ENCODE measurements at regions not wholly inside any gene's neighbourhood (a gene's known extent, or its start where the extent isn't known, plus 50 kb on each side); places are given as distances from the start of the nearest gene placed in this dataset.

DNA sequence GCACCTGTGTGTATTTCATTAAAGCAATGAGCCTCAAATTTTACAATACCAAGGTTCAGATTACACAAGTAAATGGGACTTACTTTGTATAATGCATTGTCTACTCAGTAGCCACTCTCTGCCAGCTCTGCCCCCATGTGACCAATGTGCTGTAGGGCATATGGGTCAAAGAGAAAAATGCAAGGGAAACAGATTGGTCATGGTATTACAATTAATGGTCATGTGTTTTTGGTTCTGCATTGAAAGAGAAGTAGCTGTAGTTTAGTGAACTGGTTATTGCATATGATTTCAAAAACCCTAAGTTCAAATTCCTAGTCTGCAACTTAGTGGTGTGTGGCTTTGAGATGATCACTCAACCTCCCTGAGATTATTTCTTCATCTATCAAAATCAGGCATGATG lies 545.4 kb downstream of the SUCLA2 start:
- Histone ChIP-seq H3K9ac (ENCODE audit: low read length in 2 of 2) (no peak overlapping the region), H3K36me3 (ENCODE audit: control insufficient read depth in 2 of 2, insufficient read depth in 2 of 2, low read length in 2 of 2) (no peaks in the 10 kb centered on the region), H3K27me3 (ENCODE audit: control insufficient read depth in 1 of 2, insufficient read depth in 2 of 2, low read length in 2 of 2) (no peaks in the 10 kb centered on the region), H3K9me3 (ENCODE audit: control insufficient read depth in 2 of 2, low read length in 2 of 2) (no peaks in the 10 kb centered on the region), H3K4me3 (ENCODE audit: low read length in 2 of 2) (no peak overlapping the region), H3K27ac (ENCODE audit: low read length) (no peak overlapping the region), H3K4me1 (ENCODE audit: control insufficient read depth, insufficient read depth, low read length) (no peaks in the 10 kb centered on the region)

DNA sequence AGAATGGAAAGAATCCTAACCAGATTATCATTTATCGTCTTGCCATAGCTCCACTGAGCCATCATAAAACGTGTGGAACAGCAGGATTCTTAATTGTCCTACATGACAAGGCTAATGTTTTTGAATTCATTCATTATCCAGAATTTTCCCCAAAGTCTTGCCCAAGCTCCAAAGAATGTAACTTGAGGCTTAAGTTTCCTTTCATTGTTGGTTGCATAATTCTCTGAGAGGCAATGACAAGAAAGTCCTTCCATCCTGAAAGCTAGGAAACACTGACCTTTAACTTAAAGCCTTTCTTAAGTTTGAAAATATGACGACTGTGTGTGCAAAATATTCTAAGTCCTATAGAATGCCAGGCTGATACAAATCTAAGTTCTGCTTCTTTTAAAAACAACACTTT lies 546.1 kb downstream of the SUCLA2 start:
- no peak overlapping the region for H3K27ac ChIP-seq (ENCODE audit: low read length)
- no peaks in the 10 kb centered on the region for H3K9me3 ChIP-seq (ENCODE audit: control insufficient read depth in 2 of 2, low read length in 2 of 2)
- no peaks in the 10 kb centered on the region for H3K27me3 ChIP-seq (ENCODE audit: control insufficient read depth in 1 of 2, insufficient read depth in 2 of 2, low read length in 2 of 2)
- no peak overlapping the region for H3K9ac ChIP-seq (ENCODE audit: low read length in 2 of 2)
- no peaks in the 10 kb centered on the region for H3K36me3 ChIP-seq (ENCODE audit: control insufficient read depth in 2 of 2, insufficient read depth in 2 of 2, low read length in 2 of 2)
- H3K4me1 ChIP-seq (ENCODE audit: control insufficient read depth, insufficient read depth, low read length) = no peaks in the 10 kb centered on the region
- H3K4me3 ChIP-seq (ENCODE audit: low read length in 2 of 2) = no peak overlapping the region

DNA sequence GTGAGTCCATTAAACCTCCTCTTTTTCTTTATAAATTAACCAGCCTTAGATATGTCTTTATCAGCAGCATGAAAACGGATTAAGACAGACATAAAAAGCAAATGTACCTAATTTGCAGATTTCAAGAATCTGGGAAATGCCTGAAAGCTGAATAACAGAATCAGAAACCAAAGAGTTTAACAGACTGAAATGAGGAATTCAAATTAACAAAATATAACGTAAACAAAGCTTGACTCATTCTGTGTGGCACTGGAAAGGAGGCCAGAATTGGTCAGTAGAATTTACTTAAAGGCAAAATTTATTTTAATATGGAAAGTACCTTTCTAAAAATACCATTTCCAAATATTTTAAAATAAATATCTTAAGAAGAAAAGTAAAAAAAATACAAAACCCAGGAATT lies 540.6 kb upstream of the HTR2A start:
- Histone ChIP-seq H3K27me3 (ENCODE audit: control insufficient read depth in 1 of 2, insufficient read depth in 2 of 2, low read length in 2 of 2) (no peaks in the 10 kb centered on the region), H3K36me3 (ENCODE audit: control insufficient read depth in 2 of 2, insufficient read depth in 2 of 2, low read length in 2 of 2) (no peaks in the 10 kb centered on the region), H3K4me1 (ENCODE audit: control insufficient read depth, insufficient read depth, low read length) (no peaks in the 10 kb centered on the region), H3K9ac (ENCODE audit: low read length in 2 of 2) (no peak overlapping the region), H3K9me3 (ENCODE audit: control insufficient read depth in 2 of 2, low read length in 2 of 2) (no peaks in the 10 kb centered on the region), H3K4me3 (ENCODE audit: low read length in 2 of 2) (no peak overlapping the region), H3K27ac (ENCODE audit: low read length) (no peak overlapping the region)

DNA sequence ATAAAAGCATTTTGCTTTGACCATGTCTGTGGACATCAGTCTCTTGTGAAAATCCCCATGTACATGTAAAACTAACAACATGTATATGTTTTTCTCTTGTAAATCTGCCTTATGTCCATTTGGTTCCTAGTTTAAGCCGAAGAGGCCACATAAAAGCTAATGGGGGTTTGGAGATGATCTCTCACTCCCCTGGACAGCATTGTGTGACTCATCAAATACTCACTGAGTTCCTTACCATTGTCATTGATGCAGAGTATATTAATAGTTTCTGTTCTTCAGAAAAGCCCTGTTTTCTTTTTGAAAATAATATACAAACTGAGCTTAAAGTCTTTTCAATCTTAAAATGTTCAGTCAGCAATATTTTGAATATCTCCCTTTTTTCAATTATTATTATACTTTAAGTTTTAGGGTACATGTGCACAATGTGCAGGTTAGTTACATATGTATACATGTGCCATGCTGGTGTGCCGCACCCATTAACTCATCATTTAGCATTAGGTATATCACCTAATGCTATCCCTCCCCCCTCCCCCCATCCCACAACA lies 536.7 kb upstream of the HTR2A start:
- Histone ChIP-seq H3K27ac (ENCODE audit: low read length) (no peak overlapping the region), H3K4me3 (ENCODE audit: low read length in 2 of 2) (no peak overlapping the region), H3K9ac (ENCODE audit: low read length in 2 of 2) (no peak overlapping the region), H3K27me3 (ENCODE audit: control insufficient read depth in 1 of 2, insufficient read depth in 2 of 2, low read length in 2 of 2) (no peaks in the 10 kb centered on the region), H3K4me1 (ENCODE audit: control insufficient read depth, insufficient read depth, low read length) (no peaks in the 10 kb centered on the region), H3K36me3 (ENCODE audit: control insufficient read depth in 2 of 2, insufficient read depth in 2 of 2, low read length in 2 of 2) (no peaks in the 10 kb centered on the region), H3K9me3 (ENCODE audit: control insufficient read depth in 2 of 2, low read length in 2 of 2) (no peaks in the 10 kb centered on the region)

- Histone ChIP-seq H3K36me3 (ENCODE audit: control insufficient read depth in 2 of 2, insufficient read depth in 2 of 2, low read length in 2 of 2) (no peaks in the 10 kb centered on the region), H3K4me1 (ENCODE audit: control insufficient read depth, insufficient read depth, low read length) (no peaks in the 10 kb centered on the region), H3K27me3 (ENCODE audit: control insufficient read depth in 1 of 2, insufficient read depth in 2 of 2, low read length in 2 of 2) (no peaks in the 10 kb centered on the region), H3K9ac (ENCODE audit: low read length in 2 of 2) (no peak overlapping the region), H3K27ac (ENCODE audit: low read length) (no peak overlapping the region), H3K4me3 (ENCODE audit: low read length in 2 of 2) (no peak overlapping the region), H3K9me3 (ENCODE audit: control insufficient read depth in 2 of 2, low read length in 2 of 2) (no peaks in the 10 kb centered on the region)
Measured at GRCh38 chr13:47426126-47426849, 529.4 kb upstream of the HTR2A start.

DNA sequence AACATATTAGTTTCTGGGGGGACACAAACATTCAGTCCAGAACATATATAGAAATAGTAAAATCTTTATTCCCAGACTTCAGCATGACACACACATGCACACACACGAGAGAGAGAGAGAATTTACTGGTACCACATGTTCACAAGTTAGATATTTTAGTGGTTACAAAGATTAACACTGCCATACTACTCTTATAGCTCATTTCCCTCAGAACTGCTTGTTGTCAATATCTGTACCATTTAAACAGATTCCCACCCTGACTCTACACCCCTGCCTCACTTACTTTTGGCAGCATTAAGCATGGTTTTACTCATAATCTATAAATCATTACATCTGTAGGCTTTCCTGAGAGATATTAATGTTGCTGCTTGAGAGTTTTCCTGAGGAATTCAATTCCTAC lies 524.7 kb upstream of the HTR2A start:
- H3K4me1 ChIP-seq (ENCODE audit: control insufficient read depth, insufficient read depth, low read length) = no peaks in the 10 kb centered on the region
- no peak overlapping the region for H3K4me3 ChIP-seq (ENCODE audit: low read length in 2 of 2)
- H3K36me3 ChIP-seq (ENCODE audit: control insufficient read depth in 2 of 2, insufficient read depth in 2 of 2, low read length in 2 of 2) = no peaks in the 10 kb centered on the region
- H3K9ac ChIP-seq (ENCODE audit: low read length in 2 of 2) = no peak overlapping the region
- no peak overlapping the region for H3K27ac ChIP-seq (ENCODE audit: low read length)
- H3K9me3 ChIP-seq (ENCODE audit: control insufficient read depth in 2 of 2, low read length in 2 of 2) = no peaks in the 10 kb centered on the region
- no peaks in the 10 kb centered on the region for H3K27me3 ChIP-seq (ENCODE audit: control insufficient read depth in 1 of 2, insufficient read depth in 2 of 2, low read length in 2 of 2)

- Histone ChIP-seq H3K4me3 (ENCODE audit: low read length in 2 of 2) (no peak overlapping the region), H3K27ac (ENCODE audit: low read length) (no peak overlapping the region), H3K9ac (ENCODE audit: low read length in 2 of 2) (no peak overlapping the region), H3K9me3 (ENCODE audit: control insufficient read depth in 2 of 2, low read length in 2 of 2) (no peaks in the 10 kb centered on the region), H3K36me3 (ENCODE audit: control insufficient read depth in 2 of 2, insufficient read depth in 2 of 2, low read length in 2 of 2) (no peaks in the 10 kb centered on the region), H3K4me1 (ENCODE audit: control insufficient read depth, insufficient read depth, low read length) (no peaks in the 10 kb centered on the region), H3K27me3 (ENCODE audit: control insufficient read depth in 1 of 2, insufficient read depth in 2 of 2, low read length in 2 of 2) (no peaks in the 10 kb centered on the region)
Measured at GRCh38 chr13:47420568-47420967, 523.7 kb upstream of the HTR2A start.

- no peak overlapping the region for H3K4me3 ChIP-seq (ENCODE audit: low read length in 2 of 2)
- H3K9ac ChIP-seq (ENCODE audit: low read length in 2 of 2) = no peak overlapping the region
- H3K27me3 ChIP-seq (ENCODE audit: control insufficient read depth in 1 of 2, insufficient read depth in 2 of 2, low read length in 2 of 2) = no peaks in the 10 kb centered on the region
- no peak overlapping the region for H3K27ac ChIP-seq (ENCODE audit: low read length)
- no peaks in the 10 kb centered on the region for H3K9me3 ChIP-seq (ENCODE audit: control insufficient read depth in 2 of 2, low read length in 2 of 2)
- no peaks in the 10 kb centered on the region for H3K36me3 ChIP-seq (ENCODE audit: control insufficient read depth in 2 of 2, insufficient read depth in 2 of 2, low read length in 2 of 2)
- no peaks in the 10 kb centered on the region for H3K4me1 ChIP-seq (ENCODE audit: control insufficient read depth, insufficient read depth, low read length)
Measured at GRCh38 chr13:47420020-47420419, 523.2 kb upstream of the HTR2A start.

DNA sequence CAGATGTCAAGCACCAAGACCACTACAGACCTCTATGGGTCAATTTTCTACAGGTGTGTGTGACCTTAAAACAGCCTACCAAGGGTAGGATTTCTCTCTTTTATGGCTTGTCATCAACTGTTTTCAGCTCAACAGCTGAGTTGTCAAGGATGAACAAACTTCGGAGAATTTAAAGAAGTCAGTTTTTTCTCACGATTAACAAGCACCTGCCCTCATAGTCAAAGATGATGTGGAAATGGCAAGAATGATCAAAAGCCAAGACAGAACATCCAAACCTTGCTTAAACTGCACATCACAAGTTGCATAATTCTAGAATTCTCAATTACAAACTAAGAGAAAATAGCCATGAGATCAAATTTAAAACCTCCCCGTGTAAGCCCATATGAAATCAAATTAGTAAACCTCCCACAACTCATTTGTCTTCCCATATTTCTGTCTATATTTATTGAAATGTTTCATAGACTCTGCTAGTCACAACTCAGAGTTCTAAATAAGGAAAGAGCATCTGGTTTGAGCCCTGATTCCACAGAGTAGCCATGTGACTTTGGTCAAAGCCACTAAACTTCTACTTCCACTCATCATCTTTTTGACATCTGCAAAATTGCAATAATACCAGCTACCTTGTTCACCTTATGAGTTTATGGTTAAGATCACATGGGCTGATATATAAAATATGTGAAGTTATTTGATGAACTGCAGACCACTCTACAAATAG lies 521.5 kb upstream of the HTR2A start:
- Histone ChIP-seq H3K9me3 (ENCODE audit: control insufficient read depth in 2 of 2, low read length in 2 of 2) (no peaks in the 10 kb centered on the region), H3K27ac (ENCODE audit: low read length) (no peak overlapping the region), H3K27me3 (ENCODE audit: control insufficient read depth in 1 of 2, insufficient read depth in 2 of 2, low read length in 2 of 2) (no peaks in the 10 kb centered on the region), H3K4me1 (ENCODE audit: control insufficient read depth, insufficient read depth, low read length) (no peaks in the 10 kb centered on the region), H3K36me3 (ENCODE audit: control insufficient read depth in 2 of 2, insufficient read depth in 2 of 2, low read length in 2 of 2) (no peaks in the 10 kb centered on the region), H3K4me3 (ENCODE audit: low read length in 2 of 2) (no peak overlapping the region), H3K9ac (ENCODE audit: low read length in 2 of 2) (no peak overlapping the region)

GRCh38 chr13:47417485-47417884 lies 520.6 kb upstream of the HTR2A start:
- Histone ChIP-seq H3K27ac (ENCODE audit: low read length) (no peak overlapping the region), H3K9ac (ENCODE audit: low read length in 2 of 2) (no peak overlapping the region), H3K27me3 (ENCODE audit: control insufficient read depth in 1 of 2, insufficient read depth in 2 of 2, low read length in 2 of 2) (no peaks in the 10 kb centered on the region), H3K4me1 (ENCODE audit: control insufficient read depth, insufficient read depth, low read length) (no peaks in the 10 kb centered on the region), H3K9me3 (ENCODE audit: control insufficient read depth in 2 of 2, low read length in 2 of 2) (no peaks in the 10 kb centered on the region), H3K4me3 (ENCODE audit: low read length in 2 of 2) (no peak overlapping the region), H3K36me3 (ENCODE audit: control insufficient read depth in 2 of 2, insufficient read depth in 2 of 2, low read length in 2 of 2) (no peaks in the 10 kb centered on the region)

GRCh38 chr13:47415048-47415447 lies 518.2 kb upstream of the HTR2A start:
- no peaks in the 10 kb centered on the region for H3K36me3 ChIP-seq (ENCODE audit: control insufficient read depth in 2 of 2, insufficient read depth in 2 of 2, low read length in 2 of 2)
- no peak overlapping the region for H3K4me3 ChIP-seq (ENCODE audit: low read length in 2 of 2)
- no peaks in the 10 kb centered on the region for H3K27me3 ChIP-seq (ENCODE audit: control insufficient read depth in 1 of 2, insufficient read depth in 2 of 2, low read length in 2 of 2)
- no peak overlapping the region for H3K9ac ChIP-seq (ENCODE audit: low read length in 2 of 2)
- H3K4me1 ChIP-seq (ENCODE audit: control insufficient read depth, insufficient read depth, low read length) = no peaks in the 10 kb centered on the region
- H3K27ac ChIP-seq (ENCODE audit: low read length) = no peak overlapping the region
- no peaks in the 10 kb centered on the region for H3K9me3 ChIP-seq (ENCODE audit: control insufficient read depth in 2 of 2, low read length in 2 of 2)
